ENCODE measurements at regions not wholly inside any gene's neighbourhood (a gene's known extent, or its start where the extent isn't known, plus 50 kb on each side); places are given as distances from the start of the nearest gene placed in this dataset.

- no peak for TF ChIP-seq POLR2A (IDR thresholded peaks at IDR 0.05)
- TF ChIP-seq, protein P1, sequence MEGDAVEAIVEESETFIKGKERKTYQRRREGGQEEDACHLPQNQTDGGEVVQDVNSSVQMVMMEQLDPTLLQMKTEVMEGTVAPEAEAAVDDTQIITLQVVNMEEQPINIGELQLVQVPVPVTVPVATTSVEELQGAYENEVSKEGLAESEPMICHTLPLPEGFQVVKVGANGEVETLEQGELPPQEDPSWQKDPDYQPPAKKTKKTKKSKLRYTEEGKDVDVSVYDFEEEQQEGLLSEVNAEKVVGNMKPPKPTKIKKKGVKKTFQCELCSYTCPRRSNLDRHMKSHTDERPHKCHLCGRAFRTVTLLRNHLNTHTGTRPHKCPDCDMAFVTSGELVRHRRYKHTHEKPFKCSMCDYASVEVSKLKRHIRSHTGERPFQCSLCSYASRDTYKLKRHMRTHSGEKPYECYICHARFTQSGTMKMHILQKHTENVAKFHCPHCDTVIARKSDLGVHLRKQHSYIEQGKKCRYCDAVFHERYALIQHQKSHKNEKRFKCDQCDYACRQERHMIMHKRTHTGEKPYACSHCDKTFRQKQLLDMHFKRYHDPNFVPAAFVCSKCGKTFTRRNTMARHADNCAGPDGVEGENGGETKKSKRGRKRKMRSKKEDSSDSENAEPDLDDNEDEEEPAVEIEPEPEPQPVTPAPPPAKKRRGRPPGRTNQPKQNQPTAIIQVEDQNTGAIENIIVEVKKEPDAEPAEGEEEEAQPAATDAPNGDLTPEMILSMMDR (IDR thresholded peaks at IDR 0.05), result no peak
These were observed 116.4 kb downstream of the OXSM start for GRCh38 chr3:25906132-25906906.

All from testis (tissue), 2 donors.